ENCODE measurements at regions not wholly inside any gene's neighbourhood (a gene's known extent, or its start where the extent isn't known, plus 50 kb on each side); places are given as distances from the start of the nearest gene placed in this dataset.

- TF ChIP-seq CTCF (IDR thresholded peaks at IDR 0.05): no peak
- no peak for TF ChIP-seq POLR2A (IDR thresholded peaks at IDR 0.05)
These were observed 82.2 kb upstream of the LGALSL start for GRCh38 chr2:64371727-64372126.

Data from gastroesophageal sphincter (tissue), 3 donors.